ENCODE measurements at regions not wholly inside any gene's neighbourhood (a gene's known extent, or its start where the extent isn't known, plus 50 kb on each side); places are given as distances from the start of the nearest gene placed in this dataset.
"Not testable (repeated sequence)": the region's sequence is repeated elsewhere in the genome, so short reads cannot be mapped to it uniquely, and the experiment has no call there.

DNA sequence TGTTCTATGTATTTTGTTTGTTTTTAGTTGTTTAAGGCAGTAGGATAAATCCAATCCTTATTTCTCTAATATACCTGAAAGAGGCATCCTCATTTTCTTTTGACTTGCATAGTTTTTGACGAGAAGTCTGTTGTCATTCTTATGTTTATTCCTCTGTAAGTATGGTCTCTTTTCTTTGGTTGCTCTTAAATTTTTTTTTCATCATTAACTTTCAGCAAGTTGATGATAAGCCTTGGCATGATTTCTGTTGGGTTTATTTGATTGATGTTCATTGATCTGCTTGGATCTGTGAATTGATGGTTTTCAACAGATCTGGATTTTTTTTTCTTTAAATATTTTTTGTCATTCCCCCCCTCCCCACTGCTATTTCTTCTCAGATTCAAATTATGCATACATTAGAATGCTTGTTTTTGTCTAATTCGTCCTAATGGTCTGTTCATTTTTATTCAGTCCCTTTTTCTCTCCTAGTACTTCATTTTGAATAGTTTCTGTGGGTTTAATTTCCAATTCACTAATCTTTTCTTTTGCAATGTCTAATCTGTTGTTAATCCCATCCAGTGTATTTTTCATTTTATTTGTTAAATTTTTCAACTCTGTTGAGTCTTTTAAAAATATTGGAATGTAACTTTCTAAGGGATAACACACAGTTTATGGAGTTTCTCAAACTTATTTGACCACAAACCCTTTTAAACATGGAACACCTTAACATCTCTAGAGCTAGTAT lies 495.9 kb downstream of the CSNK1G3 start:
- Mint-ChIP-seq H3K4me3 (no peak overlapping the region), H3K27me3 (no peaks in the 10 kb centered on the region), H3K36me3 (no peaks in the 10 kb centered on the region), H3K27ac (no peak overlapping the region), H3K9me3 (peaks cover 5% of the 10 kb centered on the region), H3K4me1 (no peaks in the 10 kb centered on the region)
- no peak for ATAC-seq

DNA sequence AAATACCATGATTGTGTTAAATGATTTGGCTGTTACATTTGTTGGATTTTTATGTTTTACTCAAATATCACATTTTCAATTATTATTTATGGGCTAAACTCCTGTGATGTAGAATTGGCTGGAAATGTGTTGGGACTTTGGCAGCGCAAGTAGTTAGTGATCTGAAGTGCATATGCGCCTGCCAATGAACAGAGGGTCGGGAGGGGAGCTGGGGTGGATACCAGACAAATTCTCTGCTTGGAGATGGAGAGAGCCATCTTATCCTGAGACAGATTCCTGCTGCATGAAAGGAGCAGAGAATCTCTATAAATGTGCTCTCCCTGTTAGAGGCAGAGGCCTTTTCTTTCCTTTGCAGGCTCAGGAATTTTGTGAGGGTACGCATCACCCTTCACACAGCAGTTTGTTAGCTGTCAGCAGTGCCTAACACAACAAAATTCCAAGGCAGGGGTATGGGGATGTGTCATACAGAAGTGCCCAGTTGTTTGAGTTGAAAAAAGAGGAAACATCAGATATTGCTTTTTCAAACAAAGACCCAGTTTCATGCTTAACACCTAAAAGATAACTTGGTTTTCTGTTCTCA lies 489.1 kb downstream of the CSNK1G3 start:
- Mint-ChIP-seq H3K27ac (no peak overlapping the region), H3K9me3 (no peaks in the 10 kb centered on the region)
- no peak for ATAC-seq

DNA sequence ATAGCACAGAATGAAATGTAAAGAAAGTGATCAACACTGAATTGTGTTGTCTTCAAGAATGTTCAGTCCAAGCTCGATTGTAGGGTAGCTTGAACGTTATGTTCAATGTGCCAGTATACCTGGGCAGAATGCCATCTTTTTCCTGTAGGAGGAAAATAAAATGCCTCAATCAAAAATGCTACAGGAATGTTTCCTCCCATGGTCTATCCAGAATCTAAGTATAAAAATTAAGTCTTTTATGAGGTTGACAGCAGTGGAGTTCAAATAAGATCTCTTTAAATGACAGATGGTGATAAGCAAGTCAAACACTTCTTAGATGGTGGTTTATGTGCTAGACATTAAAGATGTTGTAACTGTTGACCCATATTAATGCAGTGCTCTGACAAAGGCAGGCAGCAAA lies 488.6 kb downstream of the CSNK1G3 start:
- Mint-ChIP-seq H3K27ac (no peak overlapping the region), H3K36me3 (no peaks in the 10 kb centered on the region), H3K4me1 (no peaks in the 10 kb centered on the region), H3K4me3 (no peak overlapping the region), H3K27me3 (no peaks in the 10 kb centered on the region), H3K9me3 (no peaks in the 10 kb centered on the region)
- ATAC-seq: no peak

More for the DNA sequence above, 489.1 kb downstream of the CSNK1G3 start:
- Mint-ChIP-seq H3K27me3 (no peaks in the 10 kb centered on the region), H3K4me3 (no peak overlapping the region), H3K36me3 (no peaks in the 10 kb centered on the region), H3K4me1 (no peaks in the 10 kb centered on the region)

DNA sequence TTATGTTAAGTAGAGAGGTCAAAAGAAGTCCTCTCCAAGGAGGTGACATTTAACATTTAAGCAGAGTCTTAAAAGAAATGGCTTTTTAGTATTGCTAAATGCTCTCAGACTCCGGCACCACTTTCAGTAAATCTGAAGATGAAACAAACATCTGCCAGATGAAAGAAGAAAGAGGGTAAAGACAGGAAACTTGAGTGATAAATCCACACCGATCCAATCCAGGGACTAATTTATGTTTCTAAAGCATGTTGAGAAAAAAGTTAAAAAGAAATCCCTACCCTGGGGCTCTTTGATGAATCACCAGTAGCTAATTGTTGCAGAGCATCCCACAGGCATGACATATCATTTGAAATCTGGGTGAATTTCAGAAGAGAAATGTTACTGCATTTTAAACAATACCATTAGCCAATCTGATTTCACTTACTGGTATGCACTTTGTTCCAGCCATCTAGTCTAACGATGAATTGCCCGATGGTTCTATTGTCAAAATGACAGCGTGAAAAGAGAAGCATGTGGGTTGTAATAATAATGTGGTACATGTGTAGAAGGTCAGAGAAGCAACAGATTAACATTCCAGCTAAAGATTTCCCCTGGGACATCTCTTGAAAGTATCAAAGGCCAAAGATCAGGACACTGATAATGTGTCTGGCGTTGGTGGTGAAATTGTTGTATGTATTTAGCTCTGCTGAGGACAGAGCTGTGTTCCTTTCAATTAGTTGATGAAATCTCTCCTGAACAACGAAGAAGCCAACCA lies 485.7 kb downstream of the CSNK1G3 start:
- Mint-ChIP-seq H3K27ac (no peak overlapping the region), H3K4me1 (no peaks in the 10 kb centered on the region), H3K9me3 (no peaks in the 10 kb centered on the region), H3K36me3 (no peaks in the 10 kb centered on the region), H3K4me3 (no peak overlapping the region), H3K27me3 (no peaks in the 10 kb centered on the region)
- ATAC-seq: no peak

DNA sequence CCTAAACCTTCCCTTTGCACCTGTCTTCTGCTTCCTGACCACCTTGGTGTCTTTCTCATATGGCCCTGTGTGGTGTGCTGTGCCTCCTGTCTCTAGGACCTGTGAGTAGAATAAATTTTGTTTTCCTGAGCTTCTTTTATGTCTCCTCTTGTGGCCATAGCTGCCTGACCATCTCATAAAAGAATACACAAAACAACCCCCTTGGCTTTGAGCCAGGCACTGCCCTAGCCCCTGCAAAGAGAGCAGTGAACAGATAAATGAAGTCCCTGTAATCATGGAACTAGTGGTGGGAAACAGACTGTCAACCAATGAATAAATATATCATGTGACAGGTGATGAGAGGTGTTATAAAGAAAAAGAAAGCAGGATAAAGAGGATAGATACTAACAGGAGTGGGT lies 485.1 kb downstream of the CSNK1G3 start:
- H3K9me3 Mint-ChIP-seq: no peaks in the 10 kb centered on the region
- H3K36me3 Mint-ChIP-seq: no peaks in the 10 kb centered on the region
- no peak overlapping the region for H3K27ac Mint-ChIP-seq
- H3K4me1 Mint-ChIP-seq: no peaks in the 10 kb centered on the region
- H3K4me3 Mint-ChIP-seq: no peak overlapping the region
- ATAC-seq: no peak
- H3K27me3 Mint-ChIP-seq: no peaks in the 10 kb centered on the region

DNA sequence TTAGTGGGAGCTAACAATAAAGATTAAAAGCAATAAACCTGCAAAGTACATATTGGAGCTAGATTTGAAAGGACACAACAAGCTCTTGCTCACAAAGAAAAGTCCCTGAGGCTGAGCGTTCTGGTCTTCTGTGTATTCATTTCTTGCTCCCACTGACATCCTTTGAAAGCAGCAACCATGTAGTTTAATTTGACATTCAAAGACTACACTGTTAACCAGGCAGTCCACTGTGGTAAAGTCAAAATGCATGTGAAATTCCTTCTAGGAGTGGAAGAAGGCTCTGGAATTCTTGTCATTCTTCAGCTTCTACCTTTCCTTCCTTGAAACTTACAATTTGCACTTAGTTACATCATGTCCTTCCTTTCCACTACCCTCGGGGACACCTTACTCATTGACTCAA lies 480.7 kb downstream of the CSNK1G3 start:
- no peak for ATAC-seq
- no peaks in the 10 kb centered on the region for H3K36me3 Mint-ChIP-seq
- no peaks in the 10 kb centered on the region for H3K9me3 Mint-ChIP-seq
- no peak overlapping the region for H3K4me3 Mint-ChIP-seq
- no peaks in the 10 kb centered on the region for H3K4me1 Mint-ChIP-seq
- no peak overlapping the region for H3K27ac Mint-ChIP-seq
- H3K27me3 Mint-ChIP-seq: peaks cover 9% of the 10 kb centered on the region

DNA sequence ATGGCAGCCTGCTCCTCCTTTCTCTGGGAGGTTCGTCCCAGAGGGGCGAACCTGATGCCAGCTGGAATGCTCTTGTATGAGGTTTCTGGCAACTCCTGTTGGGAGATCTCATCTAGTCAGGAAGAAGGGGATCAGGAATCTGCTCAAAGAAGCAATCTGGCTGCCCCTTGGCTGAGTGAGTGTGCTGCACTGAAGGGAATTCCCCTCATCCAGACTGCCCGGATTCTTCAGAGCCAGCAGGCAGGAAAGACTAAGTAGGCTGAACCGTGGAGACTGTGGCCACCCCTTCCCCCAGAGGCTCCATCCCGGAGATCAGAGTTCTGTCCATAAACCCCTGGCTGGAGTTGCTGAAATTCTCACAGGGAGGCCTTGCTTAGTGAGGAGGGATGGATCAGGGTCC lies 476.0 kb downstream of the CSNK1G3 start:
- ATAC-seq: no peak
- H3K36me3 Mint-ChIP-seq: peaks cover 6% of the 10 kb centered on the region
- H3K9me3 Mint-ChIP-seq: peaks cover 10% of the 10 kb centered on the region
- no peaks in the 10 kb centered on the region for H3K4me1 Mint-ChIP-seq
- no peak overlapping the region for H3K4me3 Mint-ChIP-seq
- H3K27ac Mint-ChIP-seq: no peak overlapping the region
- peaks cover 9% of the 10 kb centered on the region for H3K27me3 Mint-ChIP-seq

DNA sequence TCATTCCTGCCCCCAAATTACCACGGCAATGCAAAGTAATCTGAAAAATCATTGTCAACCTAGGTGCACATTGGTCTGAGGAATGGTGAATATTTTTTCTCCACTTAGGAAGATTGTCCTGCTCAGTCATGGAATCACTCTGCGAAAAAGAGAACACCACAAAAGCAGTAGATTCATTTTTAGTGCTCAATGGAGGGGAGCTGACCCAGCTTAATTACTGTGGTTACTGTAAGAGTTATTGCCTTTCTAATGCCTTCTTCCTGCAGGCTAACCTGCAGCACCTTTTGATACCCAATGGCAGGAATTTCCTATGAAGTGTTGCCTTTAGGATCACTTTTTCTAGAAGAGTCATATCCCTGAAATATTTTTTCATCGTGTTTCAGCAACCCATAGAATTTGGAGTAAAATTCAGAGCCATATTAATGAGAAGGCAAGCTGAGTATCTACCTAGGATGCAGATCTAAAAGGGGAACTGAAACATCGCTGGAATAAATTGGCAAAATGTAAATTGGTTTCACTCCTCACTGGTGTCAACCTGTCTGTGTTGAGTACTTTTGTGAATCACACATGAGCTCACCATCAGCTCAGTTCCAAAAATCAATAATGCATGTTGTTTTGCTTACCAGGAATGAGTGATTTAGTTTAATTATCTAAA lies 464.5 kb downstream of the CSNK1G3 start:
- H3K36me3 Mint-ChIP-seq: peaks cover 15% of the 10 kb centered on the region
- peaks cover 13% of the 10 kb centered on the region for H3K9me3 Mint-ChIP-seq
- peaks cover 36% of the 10 kb centered on the region for H3K4me1 Mint-ChIP-seq
- no peak overlapping the region for H3K27ac Mint-ChIP-seq
- peak; percentile 81 for ATAC-seq
- H3K4me3 Mint-ChIP-seq: no peak overlapping the region
- H3K27me3 Mint-ChIP-seq: no peaks in the 10 kb centered on the region

DNA sequence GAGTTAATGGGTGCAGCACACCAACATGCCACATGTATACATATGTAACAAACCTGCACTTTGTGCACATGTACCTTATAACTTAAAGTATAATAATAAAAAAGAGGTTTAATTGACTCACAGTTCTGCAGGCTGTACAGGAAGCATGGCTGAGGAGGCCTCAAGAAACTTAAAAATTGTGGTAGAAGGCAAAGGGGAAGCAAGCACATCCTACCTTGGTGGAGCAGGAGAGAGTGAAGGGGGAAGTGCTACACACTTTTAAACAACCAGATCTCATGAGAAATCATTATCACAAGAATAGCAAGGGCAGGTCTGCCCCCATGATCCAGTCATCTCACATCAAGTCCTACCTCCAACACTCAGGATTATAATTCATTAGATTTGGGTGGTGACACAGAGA lies 463.5 kb downstream of the CSNK1G3 start:
- not testable (repeated sequence) for H3K27ac Mint-ChIP-seq, H3K4me3 Mint-ChIP-seq, H3K27me3 Mint-ChIP-seq
- ATAC-seq: peak; percentile 59
- Mint-ChIP-seq H3K36me3 (peaks cover 15% of the 10 kb centered on the region), H3K9me3 (peaks cover 13% of the 10 kb centered on the region), H3K4me1 (peaks cover 36% of the 10 kb centered on the region)

DNA sequence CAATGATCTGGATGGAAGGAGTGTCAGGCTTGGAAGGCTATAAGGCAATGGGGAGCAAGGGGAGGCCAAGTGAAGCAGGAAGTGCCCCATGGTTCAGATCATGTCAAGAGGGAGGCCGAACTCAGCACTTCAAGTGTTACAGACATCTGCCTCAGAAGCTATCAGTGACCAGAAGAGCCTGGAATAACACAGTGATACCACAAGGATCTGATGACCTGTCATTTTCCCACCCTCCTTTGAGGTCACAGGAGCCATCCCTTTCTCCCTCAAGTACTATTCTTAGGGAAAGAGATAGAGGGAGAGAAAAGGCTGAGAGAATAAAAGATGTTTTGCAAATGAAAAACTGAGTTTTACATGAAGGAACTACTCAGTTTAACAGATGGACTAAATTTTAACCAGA lies 454.8 kb downstream of the CSNK1G3 start:
- Mint-ChIP-seq H3K9me3 (peaks cover 3% of the 10 kb centered on the region), H3K27ac (no peak overlapping the region), H3K4me1 (no peaks in the 10 kb centered on the region), H3K36me3 (no peaks in the 10 kb centered on the region), H3K27me3 (no peaks in the 10 kb centered on the region), H3K4me3 (no peak overlapping the region)
- ATAC-seq: no peak

DNA sequence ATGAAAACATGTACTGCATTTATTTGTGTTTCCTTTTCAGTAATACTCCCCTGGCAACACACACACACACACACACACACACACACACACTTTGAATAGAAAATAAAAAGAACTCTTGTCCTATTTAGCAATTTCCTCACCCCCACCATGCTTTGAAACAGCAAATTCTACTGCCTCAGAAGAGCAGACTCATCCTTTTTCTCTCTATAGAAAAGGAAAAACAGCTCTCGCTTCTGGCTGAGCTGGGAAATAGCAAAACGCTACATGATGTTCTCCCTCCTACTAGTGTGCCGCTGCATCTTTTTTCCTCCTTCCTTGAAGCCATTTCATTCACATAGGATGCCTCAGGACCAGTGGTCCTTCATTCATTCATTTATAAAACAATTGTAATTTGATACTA lies 453.6 kb downstream of the CSNK1G3 start:
- H3K27ac Mint-ChIP-seq: no peak overlapping the region

DNA sequence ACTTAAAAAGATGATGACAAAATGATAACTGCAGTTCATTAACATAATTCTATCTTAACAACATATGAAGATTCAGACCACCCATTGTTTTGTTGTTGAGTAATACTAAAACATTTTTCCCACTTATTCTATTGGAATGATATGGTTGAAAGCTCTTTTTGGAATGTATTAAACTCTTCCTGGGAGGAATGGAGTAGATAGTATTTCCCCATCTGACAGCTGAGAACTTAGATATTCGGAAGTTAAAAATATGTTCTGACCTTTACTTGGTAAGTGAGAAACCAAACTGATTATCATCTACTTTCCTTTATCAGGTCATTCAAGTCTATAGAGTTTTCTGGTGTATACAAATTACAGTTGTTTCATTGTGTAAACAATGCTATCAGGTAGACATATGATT lies 452.9 kb downstream of the CSNK1G3 start:
- H3K4me3 Mint-ChIP-seq: no peak overlapping the region
- H3K9me3 Mint-ChIP-seq: peaks cover 3% of the 10 kb centered on the region
- no peaks in the 10 kb centered on the region for H3K36me3 Mint-ChIP-seq
- no peak overlapping the region for H3K27ac Mint-ChIP-seq
- no peak for ATAC-seq
- H3K27me3 Mint-ChIP-seq: no peaks in the 10 kb centered on the region
- no peaks in the 10 kb centered on the region for H3K4me1 Mint-ChIP-seq

More for the DNA sequence above, 453.6 kb downstream of the CSNK1G3 start:
- Mint-ChIP-seq H3K4me3 (no peak overlapping the region), H3K4me1 (no peaks in the 10 kb centered on the region), H3K27me3 (no peaks in the 10 kb centered on the region), H3K9me3 (peaks cover 3% of the 10 kb centered on the region), H3K36me3 (no peaks in the 10 kb centered on the region)
- ATAC-seq: no peak

DNA sequence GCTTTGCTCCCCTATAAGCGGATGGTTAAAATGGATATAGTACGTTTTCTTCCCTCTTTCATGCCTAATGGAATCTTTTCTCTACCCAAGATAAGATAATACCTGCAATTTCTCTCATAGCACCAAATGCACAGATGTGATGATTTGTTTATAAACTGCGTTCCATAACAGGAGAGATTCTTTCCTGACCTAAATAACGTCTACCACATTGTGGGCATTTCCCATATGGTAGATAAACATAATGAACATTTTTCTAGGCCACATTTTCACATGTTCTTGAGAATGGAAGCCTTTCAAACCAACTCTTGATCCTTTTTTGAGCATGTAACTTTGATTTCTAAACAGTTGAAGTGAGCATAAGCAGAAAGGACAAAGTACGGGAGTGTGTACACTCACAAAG lies 448.5 kb downstream of the CSNK1G3 start:
- Mint-ChIP-seq H3K27me3 (no peaks in the 10 kb centered on the region), H3K36me3 (no peaks in the 10 kb centered on the region), H3K9me3 (peaks cover 3% of the 10 kb centered on the region), H3K4me3 (no peak overlapping the region), H3K4me1 (peaks cover 5% of the 10 kb centered on the region), H3K27ac (no peak overlapping the region)
- ATAC-seq: no peak

DNA sequence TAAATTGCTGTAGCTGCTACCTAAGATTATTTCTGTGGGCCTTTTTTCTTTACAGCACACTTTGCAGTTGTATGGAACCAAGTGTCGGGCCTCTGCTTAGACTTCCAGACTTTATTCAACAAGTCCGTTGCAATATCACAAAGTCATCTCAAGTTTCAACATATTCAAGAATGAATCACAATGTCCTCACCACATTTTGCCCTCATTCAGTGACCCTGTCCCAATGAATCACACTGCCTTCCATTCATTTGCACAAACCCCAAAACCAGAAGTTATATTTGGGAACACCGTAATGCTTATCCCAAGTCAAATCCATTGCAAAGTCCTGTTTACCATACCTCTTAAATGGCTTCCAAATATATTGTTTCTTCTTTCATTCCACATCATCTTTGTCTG lies 439.6 kb downstream of the CSNK1G3 start:
- ATAC-seq: no peak
- Mint-ChIP-seq H3K27ac (no peak overlapping the region), H3K36me3 (no peaks in the 10 kb centered on the region), H3K27me3 (no peaks in the 10 kb centered on the region), H3K9me3 (peaks cover 3% of the 10 kb centered on the region), H3K4me1 (no peaks in the 10 kb centered on the region), H3K4me3 (no peak overlapping the region)

DNA sequence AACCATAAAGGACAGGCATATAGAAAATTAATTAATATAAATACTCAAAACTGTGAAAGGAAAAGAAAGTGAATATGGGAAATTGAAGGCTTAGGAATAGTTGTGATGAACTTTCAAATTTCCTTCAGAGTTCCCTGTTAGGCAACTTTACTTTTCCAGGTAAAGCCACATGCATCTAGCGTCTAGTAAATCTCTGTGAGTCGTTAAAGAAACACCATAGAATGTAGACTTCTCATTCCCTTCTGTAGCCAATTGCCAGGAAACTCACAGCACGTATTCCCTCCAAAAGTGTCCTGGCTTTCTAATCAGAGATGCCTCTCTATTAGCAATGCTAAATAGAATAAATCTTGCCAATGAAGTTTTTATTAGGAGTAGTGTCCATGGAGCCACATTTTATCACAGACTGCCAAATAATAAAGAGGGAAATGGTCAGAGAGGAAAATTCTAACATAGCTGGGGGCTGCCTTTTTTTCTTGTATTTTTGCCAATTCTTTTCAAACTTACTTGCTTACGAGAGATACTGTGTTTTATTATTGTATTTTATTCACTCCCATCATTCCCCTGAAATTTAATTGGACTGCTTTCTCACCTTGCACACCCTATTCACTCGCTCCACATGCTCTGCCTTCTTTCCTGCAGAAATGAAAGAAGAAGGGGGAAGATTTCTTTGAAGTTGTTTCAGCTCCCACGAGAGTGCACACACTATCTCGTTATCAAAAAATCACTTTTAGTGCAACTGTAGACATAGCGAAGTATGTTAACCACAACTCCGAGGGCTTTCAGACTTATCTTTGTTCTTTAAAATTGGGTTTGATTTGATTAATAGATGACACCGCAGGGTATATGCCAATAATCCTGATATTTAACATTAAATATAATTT lies 439.0 kb downstream of the CSNK1G3 start:
- Mint-ChIP-seq H3K4me1 (no peaks in the 10 kb centered on the region), H3K4me3 (no peak overlapping the region), H3K36me3 (no peaks in the 10 kb centered on the region), H3K27ac (no peak overlapping the region), H3K9me3 (peaks cover 3% of the 10 kb centered on the region), H3K27me3 (no peaks in the 10 kb centered on the region)
- ATAC-seq: no peak

All from stimulated activated memory B cell treated with anti-CD40 and anti-IgM and Interleukin-4, amounts not matched to agents 10 μg/mL and 1 μg/mL and 100 μg/mL, for 72 hours (primary cell).